C4-2B (cell line): ENCODE measurements at regions not wholly inside any gene's neighbourhood (a gene's known extent, or its start where the extent isn't known, plus 50 kb on each side); places are given as distances from the start of the nearest gene placed in this dataset.

Source experiments
- ZFX ChIP-seq: fragments of 450-650 bp; IDR thresholded peaks from 2 replicates; pipeline ENCODE4 v1.6.1; 2017
- TF ChIP-seq, protein P1 (sequence below): fragments of 450-650 bp; conservative IDR thresholded peaks from 2 replicates; pipeline ENCODE4 v1.5.1; 2017; ENCODE audit warnings: mild to moderate bottlenecking

DNA sequence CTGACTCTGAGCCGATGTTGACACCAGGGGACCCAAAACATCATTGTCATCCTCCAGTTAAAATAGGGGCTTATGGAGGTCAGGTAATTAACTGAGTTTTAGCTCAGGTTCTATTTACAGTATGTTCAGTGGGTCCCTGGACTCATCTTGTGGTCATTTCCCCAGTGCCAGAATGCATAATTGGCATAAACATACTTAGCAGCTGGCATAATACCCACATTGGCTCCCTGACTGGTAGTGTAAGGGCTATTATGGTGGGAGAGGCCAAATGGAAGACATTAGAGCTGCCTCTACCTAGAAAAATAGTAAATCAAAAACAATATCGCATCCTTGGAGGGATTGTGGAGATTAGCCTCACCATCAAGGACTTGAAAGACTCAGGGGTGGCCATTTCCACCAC is 350.9 kb downstream of the C12orf75 start:
- TF ChIP-seq, protein P1, sequence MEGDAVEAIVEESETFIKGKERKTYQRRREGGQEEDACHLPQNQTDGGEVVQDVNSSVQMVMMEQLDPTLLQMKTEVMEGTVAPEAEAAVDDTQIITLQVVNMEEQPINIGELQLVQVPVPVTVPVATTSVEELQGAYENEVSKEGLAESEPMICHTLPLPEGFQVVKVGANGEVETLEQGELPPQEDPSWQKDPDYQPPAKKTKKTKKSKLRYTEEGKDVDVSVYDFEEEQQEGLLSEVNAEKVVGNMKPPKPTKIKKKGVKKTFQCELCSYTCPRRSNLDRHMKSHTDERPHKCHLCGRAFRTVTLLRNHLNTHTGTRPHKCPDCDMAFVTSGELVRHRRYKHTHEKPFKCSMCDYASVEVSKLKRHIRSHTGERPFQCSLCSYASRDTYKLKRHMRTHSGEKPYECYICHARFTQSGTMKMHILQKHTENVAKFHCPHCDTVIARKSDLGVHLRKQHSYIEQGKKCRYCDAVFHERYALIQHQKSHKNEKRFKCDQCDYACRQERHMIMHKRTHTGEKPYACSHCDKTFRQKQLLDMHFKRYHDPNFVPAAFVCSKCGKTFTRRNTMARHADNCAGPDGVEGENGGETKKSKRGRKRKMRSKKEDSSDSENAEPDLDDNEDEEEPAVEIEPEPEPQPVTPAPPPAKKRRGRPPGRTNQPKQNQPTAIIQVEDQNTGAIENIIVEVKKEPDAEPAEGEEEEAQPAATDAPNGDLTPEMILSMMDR, result no peak
- no peak for TF ChIP-seq ZFX
